Globus pallidus (tissue), 1 donor: ENCODE measurements at regions not wholly inside any gene's neighbourhood (a gene's known extent, or its start where the extent isn't known, plus 50 kb on each side); places are given as distances from the start of the nearest gene placed in this dataset.
"Not testable (repeated sequence)": the region's sequence is repeated elsewhere in the genome, so short reads cannot be mapped to it uniquely, and the experiment has no call there.

ENCODE experiments used
- DNase-seq: peaks from one replicate; pipeline ENCODE4 v3.0.0-alpha.2; 2015; ENCODE audit warnings: low spot score

GRCh38 chr20:51188941-51189340 is 166.0 kb upstream of the KCNG1 start:
- no peak for DNase-seq

GRCh38 chr20:51187261-51187660 is 164.4 kb upstream of the KCNG1 start:
- DNase-seq = no peak

- DNase-seq = no peak
Observed at GRCh38 chr20:51185861-51186260, 163.0 kb upstream of the KCNG1 start.

- no peak for DNase-seq
Observed at GRCh38 chr20:51185277-51185676, 162.4 kb upstream of the KCNG1 start.

- DNase-seq = no peak
Observed at GRCh38 chr20:51184289-51184688, 161.4 kb upstream of the KCNG1 start.

GRCh38 chr20:51183451-51183850 is 160.5 kb upstream of the KCNG1 start:
- DNase-seq = no peak

GRCh38 chr20:51182571-51182970 is 159.7 kb upstream of the KCNG1 start:
- DNase-seq = peak; percentile 55

GRCh38 chr20:51178153-51178552 is 155.2 kb upstream of the KCNG1 start:
- no peak for DNase-seq

- no peak for DNase-seq
Observed at GRCh38 chr20:51176876-51177275, 154.0 kb upstream of the KCNG1 start.

- no peak for DNase-seq
Observed at GRCh38 chr20:51176446-51176845, 153.5 kb upstream of the KCNG1 start.

GRCh38 chr20:51175724-51176123 is 152.8 kb upstream of the KCNG1 start:
- no peak for DNase-seq

GRCh38 chr20:51175156-51175555 is 152.2 kb upstream of the KCNG1 start:
- DNase-seq = no peak

GRCh38 chr20:51174536-51174935 is 151.6 kb upstream of the KCNG1 start:
- no peak for DNase-seq

GRCh38 chr20:51172558-51173428 is 149.9 kb upstream of the KCNG1 start:
- DNase-seq = no peak

GRCh38 chr20:51171141-51171540 is 148.2 kb upstream of the KCNG1 start:
- no peak for DNase-seq

GRCh38 chr20:51169813-51170212 is 146.9 kb upstream of the KCNG1 start:
- DNase-seq = no peak

- not testable (repeated sequence) for DNase-seq
Observed at GRCh38 chr20:51167911-51168310, 145.0 kb upstream of the KCNG1 start.

GRCh38 chr20:51166489-51166888 is 143.6 kb upstream of the KCNG1 start:
- DNase-seq = no peak

GRCh38 chr20:51165131-51165530 is 142.2 kb upstream of the KCNG1 start:
- DNase-seq = no peak

- DNase-seq = no peak
Observed at GRCh38 chr20:51164731-51165130, 141.8 kb upstream of the KCNG1 start.

GRCh38 chr20:51163996-51164600 is 141.2 kb upstream of the KCNG1 start:
- no peak for DNase-seq

GRCh38 chr20:51162015-51162414 is 139.1 kb upstream of the KCNG1 start:
- DNase-seq = no peak

GRCh38 chr20:51160821-51161220 is 137.9 kb upstream of the KCNG1 start:
- no peak for DNase-seq

- DNase-seq = no peak
Observed at GRCh38 chr20:51159981-51160380, 137.1 kb upstream of the KCNG1 start.
